GM19324 (cell line): ENCODE measurements at regions not wholly inside any gene's neighbourhood (a gene's known extent, or its start where the extent isn't known, plus 50 kb on each side); places are given as distances from the start of the nearest gene placed in this dataset.

Experiments
- ATAC-seq: cut with Tn5 transposase; IDR thresholded peaks from one replicate; pipeline ENCODE4 v1.9.1; 2021; ENCODE audit warnings: mild to moderate bottlenecking, moderate library complexity; ENCODE audit not compliant: unreplicated experiment, low FRiP score

- ATAC-seq, result no peak
Measured at GRCh38 chr9:103889989-103890388, 204.1 kb upstream of the SMC2 start.

- ATAC-seq, result no peak
Measured at GRCh38 chr9:103894184-103894583, 199.9 kb upstream of the SMC2 start.

GRCh38 chr9:103898550-103898949 lies 195.6 kb upstream of the SMC2 start:
- ATAC-seq, result no peak

- no peak for ATAC-seq
Measured at GRCh38 chr9:103899866-103900265, 194.2 kb upstream of the SMC2 start.

GRCh38 chr9:103900466-103900865 lies 193.6 kb upstream of the SMC2 start:
- no peak for ATAC-seq

GRCh38 chr9:103902263-103902662 lies 191.8 kb upstream of the SMC2 start:
- ATAC-seq, result peak; percentile 82

- ATAC-seq, result no peak
Measured at GRCh38 chr9:103904242-103904641, 189.9 kb upstream of the SMC2 start.

- ATAC-seq, result no peak
Measured at GRCh38 chr9:103913899-103914298, 180.2 kb upstream of the SMC2 start.

GRCh38 chr9:103919605-103920209 lies 174.4 kb upstream of the SMC2 start:
- ATAC-seq, result no peak

GRCh38 chr9:103928442-103928841 lies 165.7 kb upstream of the SMC2 start:
- ATAC-seq, result no peak

- no peak for ATAC-seq
Measured at GRCh38 chr9:103941104-103941503, 153.0 kb upstream of the SMC2 start.

- no peak for ATAC-seq
Measured at GRCh38 chr9:103942200-103942599, 151.9 kb upstream of the SMC2 start.

GRCh38 chr9:103942651-103943050 lies 151.5 kb upstream of the SMC2 start:
- ATAC-seq, result no peak

- no peak for ATAC-seq
Measured at GRCh38 chr9:103949096-103949495, 145.0 kb upstream of the SMC2 start.

GRCh38 chr9:103977163-103977562 lies 116.9 kb upstream of the SMC2 start:
- no peak for ATAC-seq

GRCh38 chr9:103978396-103978795 lies 115.7 kb upstream of the SMC2 start:
- ATAC-seq, result no peak

GRCh38 chr9:103981912-103982311 lies 112.2 kb upstream of the SMC2 start:
- ATAC-seq, result no peak

- no peak for ATAC-seq
Measured at GRCh38 chr9:103985077-103985476, 109.0 kb upstream of the SMC2 start.

- no peak for ATAC-seq
Measured at GRCh38 chr9:103988821-103989220, 105.3 kb upstream of the SMC2 start.

- ATAC-seq, result no peak
Measured at GRCh38 chr9:103990311-103990710, 103.8 kb upstream of the SMC2 start.

- ATAC-seq, result no peak
Measured at GRCh38 chr9:103991001-103991400, 103.1 kb upstream of the SMC2 start.

- ATAC-seq, result no peak
Measured at GRCh38 chr9:103991698-103992097, 102.4 kb upstream of the SMC2 start.
